Neural cell (in vitro differentiated cells): ENCODE measurements at regions not wholly inside any gene's neighbourhood (a gene's known extent, or its start where the extent isn't known, plus 50 kb on each side); places are given as distances from the start of the nearest gene placed in this dataset.

ENCODE experiments used
- H2AFZ ChIP-seq: fragments of 200-600, 300-800 bp; sonication (generic), shearing (Covaris generic); 2 replicates; pipeline ENCODE4 v1.6.0; 2014; ENCODE audit warnings: low read depth, mild to moderate bottlenecking, antibody characterized with exemption, low read length, moderate library complexity
- H3F3A ChIP-seq: fragments of 200-600 bp; shearing (Covaris generic); 2 replicates; pipeline ENCODE4 v1.6.1; 2016; ENCODE audit warnings: mild to moderate bottlenecking, moderate library complexity, mixed read lengths, antibody characterized with exemption, low read length; ENCODE audit not compliant: insufficient read depth, poor library complexity, severe bottlenecking
- H3K27ac ChIP-seq: fragments of 200-600, 300-800 bp; sonication (generic), shearing (Covaris generic); 2 replicates; pipeline ENCODE4 v1.5.1; 2014; ENCODE audit warnings: mild to moderate bottlenecking, low read length, moderate library complexity
- H3K27me3 ChIP-seq: fragments of 300-800, 200-600 bp; sonication (generic), shearing (Covaris generic); 2 replicates; pipeline ENCODE4 v1.6.0; 2014; ENCODE audit warnings: mild to moderate bottlenecking, low read depth, low read length, moderate library complexity; ENCODE audit not compliant: insufficient read depth
- H3K36me3 ChIP-seq: fragments of 300-800, 200-600 bp; sonication (generic), shearing (Covaris generic); 2 replicates; pipeline ENCODE4 v1.5.1; 2014; ENCODE audit warnings: mild to moderate bottlenecking, antibody characterized with exemption, low read length, moderate library complexity; ENCODE audit not compliant: insufficient read depth
- H3K4me2 ChIP-seq: fragments of 300-800, 200-600 bp; sonication (generic), shearing (Covaris generic); 2 replicates; pipeline ENCODE4 v1.6.0; 2014; ENCODE audit warnings: mild to moderate bottlenecking, low read length
- H3K4me3 ChIP-seq: fragments of 300-800, 200-600 bp; sonication (generic), shearing (Covaris generic); 2 replicates; pipeline ENCODE4 v1.5.1; 2014; ENCODE audit warnings: mild to moderate bottlenecking, low read length, moderate library complexity
- H3K79me2 ChIP-seq: fragments of 200-600 bp; shearing (Covaris generic); replicated peaks from 2 replicates; pipeline ENCODE4 v1.6.0; 2014; ENCODE audit warnings: mild to moderate bottlenecking, low read length, moderate library complexity; ENCODE audit not compliant: insufficient read depth
- H3K9ac ChIP-seq: fragments of 300-800, 200-600 bp; sonication (generic), shearing (Covaris generic); 2 replicates; pipeline ENCODE4 v1.6.1; 2016; ENCODE audit warnings: mild to moderate bottlenecking, low read length, mixed read lengths
- H3K9me2 ChIP-seq: fragments of 200-600 bp; shearing (Covaris generic); 2 replicates; pipeline ENCODE4 v1.6.1; 2016; ENCODE audit warnings: mild to moderate bottlenecking, low read length, mixed read lengths; ENCODE audit not compliant: insufficient read depth
- H3K9me3 ChIP-seq: fragments of 200-600, 300-800 bp; sonication (generic), shearing (Covaris generic); 2 replicates; pipeline ENCODE4 v1.6.1; 2016; ENCODE audit warnings: mild to moderate bottlenecking, mixed run types, low read length, moderate library complexity, mixed read lengths
- H4K20me1 ChIP-seq: fragments of 200-600 bp; shearing (Covaris generic); 2 replicates; pipeline ENCODE4 v1.6.1; 2016; ENCODE audit warnings: mild to moderate bottlenecking, mixed run types; ENCODE audit not compliant: insufficient read depth
- EP300 ChIP-seq: fragments of 450-650 bp; conservative IDR thresholded peaks from 2 replicates; pipeline ENCODE4 v1.6.1; 2014; ENCODE audit warnings: antibody characterized with exemption, mild to moderate bottlenecking, moderate library complexity; ENCODE audit not compliant: poor library complexity, severe bottlenecking
- EZH2 ChIP-seq: fragments of 200-600, 300-800 bp; shearing (Covaris generic), sonication (generic); IDR thresholded peaks from 2 replicates; pipeline ENCODE4 v1.6.1; 2014; ENCODE audit warnings: antibody characterized with exemption, low read length, borderline replicate concordance, mild to moderate bottlenecking; ENCODE audit not compliant: insufficient read depth, poor library complexity, severe bottlenecking
- MXI1 ChIP-seq: fragments of 450-650 bp; conservative IDR thresholded peaks from 2 replicates; pipeline ENCODE4 v1.6.1; 2014; ENCODE audit warnings: antibody characterized with exemption, mild to moderate bottlenecking; ENCODE audit not compliant: poor library complexity, severe bottlenecking
- POLR2AphosphoS5 ChIP-seq: IDR thresholded peaks from 2 replicates; pipeline ENCODE4 v1.6.1; 2012
- RAD21 ChIP-seq: fragments of 450-650 bp; conservative IDR thresholded peaks from 2 replicates; pipeline ENCODE4 v1.6.1; 2014; ENCODE audit warnings: antibody characterized with exemption, mild to moderate bottlenecking, moderate library complexity
- SMC3 ChIP-seq: fragments of 450-650 bp; conservative IDR thresholded peaks from 2 replicates; pipeline ENCODE4 v1.6.1; 2014; ENCODE audit warnings: antibody characterized with exemption, mild to moderate bottlenecking, moderate library complexity; ENCODE audit not compliant: poor library complexity
- TAF1 ChIP-seq: IDR thresholded peaks from 2 replicates; pipeline ENCODE4 v1.6.1; 2012; ENCODE audit warnings: low read depth
- TF ChIP-seq, protein P1 (sequence below): IDR thresholded peaks from 2 replicates; pipeline ENCODE4 v1.6.1; 2012; ENCODE audit warnings: borderline replicate concordance
- TF ChIP-seq, protein P2 (sequence below): fragments of 450-650 bp; IDR thresholded peaks from 2 replicates; pipeline ENCODE4 v1.5.1; 2014; ENCODE audit warnings: antibody characterized with exemption, mild to moderate bottlenecking, moderate library complexity; ENCODE audit not compliant: poor library complexity, severe bottlenecking

DNA sequence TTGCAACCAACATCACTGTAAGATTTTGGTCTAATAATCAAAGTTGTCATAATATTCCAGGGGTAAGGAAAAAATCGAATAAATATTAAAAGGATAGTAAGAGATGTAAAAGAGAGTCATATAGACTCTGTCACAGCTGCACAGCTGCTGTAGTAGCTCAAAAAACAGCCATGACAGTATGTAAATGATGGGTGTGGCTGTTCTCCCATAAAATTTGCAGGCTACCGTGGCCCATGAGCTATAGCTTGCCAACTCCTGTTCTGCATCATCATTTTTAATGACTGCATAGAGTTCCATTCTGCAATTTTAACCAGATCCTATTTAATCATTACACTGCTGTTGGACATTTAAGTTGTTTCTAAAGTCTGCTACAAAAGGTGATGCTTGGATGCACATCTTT lies 450.5 kb upstream of the MPDZ start:
- no peaks in the 10 kb centered on the region for H3F3A ChIP-seq
- H3K9me3 ChIP-seq, result no peaks in the 10 kb centered on the region
- H3K9ac ChIP-seq, result no peak overlapping the region
- no peak overlapping the region for H3K4me3 ChIP-seq
- H3K79me2 ChIP-seq, result no peaks in the 10 kb centered on the region
- no peak overlapping the region for H2AFZ ChIP-seq
- no peaks in the 10 kb centered on the region for H3K27me3 ChIP-seq
- no peak overlapping the region for H3K4me2 ChIP-seq
- H4K20me1 ChIP-seq, result no peaks in the 10 kb centered on the region
- H3K27ac ChIP-seq, result no peak overlapping the region
- no peak for TF ChIP-seq RAD21
- TF ChIP-seq, protein P1, sequence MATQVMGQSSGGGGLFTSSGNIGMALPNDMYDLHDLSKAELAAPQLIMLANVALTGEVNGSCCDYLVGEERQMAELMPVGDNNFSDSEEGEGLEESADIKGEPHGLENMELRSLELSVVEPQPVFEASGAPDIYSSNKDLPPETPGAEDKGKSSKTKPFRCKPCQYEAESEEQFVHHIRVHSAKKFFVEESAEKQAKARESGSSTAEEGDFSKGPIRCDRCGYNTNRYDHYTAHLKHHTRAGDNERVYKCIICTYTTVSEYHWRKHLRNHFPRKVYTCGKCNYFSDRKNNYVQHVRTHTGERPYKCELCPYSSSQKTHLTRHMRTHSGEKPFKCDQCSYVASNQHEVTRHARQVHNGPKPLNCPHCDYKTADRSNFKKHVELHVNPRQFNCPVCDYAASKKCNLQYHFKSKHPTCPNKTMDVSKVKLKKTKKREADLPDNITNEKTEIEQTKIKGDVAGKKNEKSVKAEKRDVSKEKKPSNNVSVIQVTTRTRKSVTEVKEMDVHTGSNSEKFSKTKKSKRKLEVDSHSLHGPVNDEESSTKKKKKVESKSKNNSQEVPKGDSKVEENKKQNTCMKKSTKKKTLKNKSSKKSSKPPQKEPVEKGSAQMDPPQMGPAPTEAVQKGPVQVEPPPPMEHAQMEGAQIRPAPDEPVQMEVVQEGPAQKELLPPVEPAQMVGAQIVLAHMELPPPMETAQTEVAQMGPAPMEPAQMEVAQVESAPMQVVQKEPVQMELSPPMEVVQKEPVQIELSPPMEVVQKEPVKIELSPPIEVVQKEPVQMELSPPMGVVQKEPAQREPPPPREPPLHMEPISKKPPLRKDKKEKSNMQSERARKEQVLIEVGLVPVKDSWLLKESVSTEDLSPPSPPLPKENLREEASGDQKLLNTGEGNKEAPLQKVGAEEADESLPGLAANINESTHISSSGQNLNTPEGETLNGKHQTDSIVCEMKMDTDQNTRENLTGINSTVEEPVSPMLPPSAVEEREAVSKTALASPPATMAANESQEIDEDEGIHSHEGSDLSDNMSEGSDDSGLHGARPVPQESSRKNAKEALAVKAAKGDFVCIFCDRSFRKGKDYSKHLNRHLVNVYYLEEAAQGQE, result no peak
- no peak for TF ChIP-seq EP300
- TF ChIP-seq MXI1, result no peak
- TF ChIP-seq EZH2, result no peak
- TF ChIP-seq POLR2AphosphoS5, result no peak
- TF ChIP-seq TAF1, result no peak
- TF ChIP-seq, protein P2, sequence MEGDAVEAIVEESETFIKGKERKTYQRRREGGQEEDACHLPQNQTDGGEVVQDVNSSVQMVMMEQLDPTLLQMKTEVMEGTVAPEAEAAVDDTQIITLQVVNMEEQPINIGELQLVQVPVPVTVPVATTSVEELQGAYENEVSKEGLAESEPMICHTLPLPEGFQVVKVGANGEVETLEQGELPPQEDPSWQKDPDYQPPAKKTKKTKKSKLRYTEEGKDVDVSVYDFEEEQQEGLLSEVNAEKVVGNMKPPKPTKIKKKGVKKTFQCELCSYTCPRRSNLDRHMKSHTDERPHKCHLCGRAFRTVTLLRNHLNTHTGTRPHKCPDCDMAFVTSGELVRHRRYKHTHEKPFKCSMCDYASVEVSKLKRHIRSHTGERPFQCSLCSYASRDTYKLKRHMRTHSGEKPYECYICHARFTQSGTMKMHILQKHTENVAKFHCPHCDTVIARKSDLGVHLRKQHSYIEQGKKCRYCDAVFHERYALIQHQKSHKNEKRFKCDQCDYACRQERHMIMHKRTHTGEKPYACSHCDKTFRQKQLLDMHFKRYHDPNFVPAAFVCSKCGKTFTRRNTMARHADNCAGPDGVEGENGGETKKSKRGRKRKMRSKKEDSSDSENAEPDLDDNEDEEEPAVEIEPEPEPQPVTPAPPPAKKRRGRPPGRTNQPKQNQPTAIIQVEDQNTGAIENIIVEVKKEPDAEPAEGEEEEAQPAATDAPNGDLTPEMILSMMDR, result no peak
- TF ChIP-seq SMC3, result no peak
- no peaks in the 10 kb centered on the region for H3K9me2 ChIP-seq
- no peaks in the 10 kb centered on the region for H3K36me3 ChIP-seq

DNA sequence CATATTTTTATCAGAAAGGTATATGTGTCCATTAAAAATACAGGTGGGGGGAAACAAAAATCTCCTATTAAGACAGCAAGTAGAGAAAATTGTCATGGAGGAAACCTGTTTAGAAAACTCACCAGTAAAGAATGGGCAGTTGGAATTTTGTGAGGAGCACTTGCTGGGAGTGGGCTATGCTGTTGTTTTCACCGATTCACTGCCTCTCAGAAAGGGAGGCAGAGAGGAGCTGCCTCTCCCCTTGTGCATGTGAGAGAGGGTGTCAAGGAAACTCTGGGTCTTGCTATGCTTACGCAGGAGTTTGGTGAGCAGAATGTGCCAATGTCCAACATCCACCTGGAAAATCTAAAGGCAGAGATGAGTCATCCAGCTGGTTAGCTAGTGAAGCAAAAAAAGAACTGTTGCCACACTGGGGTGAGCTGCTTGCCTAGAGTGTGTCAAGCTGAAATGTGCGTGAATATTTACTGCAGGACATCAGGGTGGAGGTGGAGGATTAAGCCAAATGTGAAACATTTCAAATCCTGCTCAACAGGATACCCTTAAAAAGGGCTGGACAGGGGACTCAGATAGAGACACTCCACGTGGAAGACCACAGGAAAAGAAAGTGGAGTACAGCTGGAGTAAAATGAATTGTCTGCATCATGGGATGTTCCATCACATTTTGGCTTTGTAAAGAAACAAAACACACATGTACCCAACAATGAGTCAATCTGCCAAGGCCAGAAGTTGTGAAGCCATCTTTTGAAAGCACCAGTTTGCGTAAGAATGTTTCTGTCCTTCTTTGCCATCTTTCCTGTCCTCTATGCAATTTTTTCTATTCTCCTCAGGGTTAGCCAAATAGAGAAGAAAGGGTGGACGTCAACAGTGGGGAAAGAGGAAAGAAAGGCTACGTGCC lies 449.7 kb upstream of the MPDZ start:
- Histone ChIP-seq H3K36me3 (no peaks in the 10 kb centered on the region), H4K20me1 (no peaks in the 10 kb centered on the region), H3K9me2 (no peaks in the 10 kb centered on the region), H2AFZ (no peak overlapping the region), H3K27me3 (no peaks in the 10 kb centered on the region), H3F3A (no peaks in the 10 kb centered on the region), H3K4me2 (no peak overlapping the region), H3K9me3 (no peaks in the 10 kb centered on the region), H3K9ac (no peak overlapping the region), H3K79me2 (no peaks in the 10 kb centered on the region), H3K27ac (no peak overlapping the region), H3K4me3 (no peak overlapping the region)
- TF ChIP-seq RAD21 (no peak), TAF1 (no peak), EZH2 (no peak), SMC3 (no peak), POLR2AphosphoS5 (no peak), MXI1 (no peak), EP300 (no peak)
- TF ChIP-seq, protein P1, result no peak
- TF ChIP-seq, protein P2, result no peak
